Adrenal gland (tissue), 5 donors: ENCODE measurements at regions not wholly inside any gene's neighbourhood (a gene's known extent, or its start where the extent isn't known, plus 50 kb on each side); places are given as distances from the start of the nearest gene placed in this dataset.

ENCODE experiments used
- CTCF ChIP-seq, 6 experiments: fragments of 450-650 bp in 4 of 6; fragments of 200-600 bp in 2 of 6; sonication (generic) in 1 of 6; IDR thresholded peaks; 1 replicate in 5 of 6; 2 replicates in 1 of 6; pipeline versions ENCODE4 v1.5.1 to v1.8.0; 2016 to 2021; ENCODE audit warnings: antibody characterized with exemption in 6 of 6, mild to moderate bottlenecking in 2 of 6, moderate library complexity in 1 of 6
- POLR2A ChIP-seq, 2 donors: fragments of 450-650 bp; IDR thresholded peaks; one replicate each; pipeline ENCODE4 v1.6.1; 2017; ENCODE audit warnings: antibody characterized with exemption in 2 of 2, mild to moderate bottlenecking in 2 of 2, moderate library complexity in 1 of 2
- donor health status: DM: no; HTN: no; CAD: no.

- TF ChIP-seq CTCF (IDR thresholded peaks at IDR 0.05) (no peak), POLR2A (IDR thresholded peaks at IDR 0.05) (no peak)
These were observed 112.3 kb downstream of the BDH1 start for GRCh38 chr3:197443506-197443905.
